AG04450 (cell line): ENCODE measurements at regions not wholly inside any gene's neighbourhood (a gene's known extent, or its start where the extent isn't known, plus 50 kb on each side); places are given as distances from the start of the nearest gene placed in this dataset.

Experiments
- CTCF ChIA-PET: fragments of 300-600, 350-600 bp; formaldehyde crosslinking; extraction: SDS; loops from one replicate; lab custom pipeline; 2022; ENCODE audit warnings: antibody characterized with exemption, inconsistent platforms; lab: Charles Lee
- POLR2A ChIA-PET: fragments of 350-600 bp; formaldehyde crosslinking; extraction: SDS; loops from one replicate; lab custom pipeline; 2021; ENCODE audit warnings: antibody characterized with exemption, inconsistent platforms; lab: Yijun Ruan, JAX
- DNase-seq: peaks from one replicate; pipeline ENCODE4 v3.0.0-alpha.2; 2011; ENCODE audit warnings: low read depth, low spot score
- H3K27ac ChIP-seq: one replicate; pipeline ENCODE4 v1.5.1; 2012; ENCODE audit warnings: low read depth, low read length, control low read depth
- H3K27me3 ChIP-seq: one replicate; pipeline ENCODE4 v1.6.0; 2012; ENCODE audit warnings: low read length; ENCODE audit not compliant: control insufficient read depth, insufficient read depth
- H3K4me3 ChIP-seq: 2 replicates; pipeline ENCODE4 v1.5.1; 2011; ENCODE audit warnings: mild to moderate bottlenecking, low read depth, low read length, control low read depth
- H3K9me3 ChIP-seq: 2 replicates; pipeline ENCODE4 v1.5.1; 2012; ENCODE audit warnings: low read length; ENCODE audit not compliant: control insufficient read depth, insufficient read depth
- CTCF ChIP-seq: IDR thresholded peaks from 2 replicates; pipeline ENCODE4 v1.5.1; 2011; ENCODE audit warnings: low read depth, low read length, control low read depth, inconsistent platforms

DNA sequence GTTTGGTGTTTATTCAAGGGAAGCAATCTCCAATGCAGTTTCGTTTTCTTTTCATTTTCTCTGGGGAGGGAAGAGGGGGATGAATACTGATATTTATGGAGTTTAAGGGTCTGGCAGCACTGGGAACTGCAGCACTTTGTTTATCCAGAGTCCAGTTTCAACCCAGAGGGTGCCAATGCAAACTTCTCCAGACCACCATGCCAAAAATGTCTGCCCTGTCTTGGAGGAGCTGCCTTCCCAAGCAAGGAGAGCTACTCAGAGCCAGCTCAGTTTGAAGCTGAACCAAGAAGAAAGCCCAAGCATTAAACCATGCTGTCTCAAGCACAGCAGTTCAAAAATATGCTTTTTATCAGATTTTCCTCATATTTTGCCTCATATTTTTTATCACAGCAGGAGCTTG is 589.7 kb downstream of the LMO4 start:
- no peak for TF ChIP-seq CTCF
- H3K4me3 ChIP-seq = no peak overlapping the region
- no peaks in the 10 kb centered on the region for H3K9me3 ChIP-seq
- DNase-seq = no peak
- CTCF ChIA-PET = interaction anchor here (1.2 to 1.4 kb wide), 4 partner anchors 8 to 626 kb away, joined by 3 to 5 read pairs (median 3); no protein-coding TSS in a partner anchor
- no peak overlapping the region for H3K27ac ChIP-seq
- H3K27me3 ChIP-seq = no peaks in the 10 kb centered on the region
- POLR2A ChIA-PET = no interaction called here

DNA sequence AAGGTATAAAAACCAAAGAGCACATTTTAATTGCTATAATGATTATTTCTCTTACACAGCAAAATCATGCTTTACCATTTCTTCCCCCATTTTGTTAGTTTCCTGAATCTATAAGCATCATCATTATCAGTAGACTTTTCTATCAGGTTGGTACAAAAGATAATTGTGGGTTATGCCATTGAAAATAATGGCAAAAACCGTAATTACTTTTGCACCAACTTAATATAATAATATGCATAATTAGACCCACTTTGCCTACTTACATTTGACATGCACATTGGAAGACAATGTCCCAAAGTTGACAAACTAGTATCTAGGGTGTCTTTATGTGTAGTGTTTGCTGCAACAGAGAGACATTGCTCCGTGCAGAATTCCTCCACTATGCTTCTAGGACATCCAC is 594.2 kb downstream of the LMO4 start:
- no peaks in the 10 kb centered on the region for H3K27me3 ChIP-seq
- DNase-seq = no peak
- no peak overlapping the region for H3K4me3 ChIP-seq
- no peak for TF ChIP-seq CTCF
- ChIA-PET POLR2A (no interaction called here), CTCF (no interaction called here)
- no peak overlapping the region for H3K27ac ChIP-seq
- H3K9me3 ChIP-seq = no peaks in the 10 kb centered on the region

DNA sequence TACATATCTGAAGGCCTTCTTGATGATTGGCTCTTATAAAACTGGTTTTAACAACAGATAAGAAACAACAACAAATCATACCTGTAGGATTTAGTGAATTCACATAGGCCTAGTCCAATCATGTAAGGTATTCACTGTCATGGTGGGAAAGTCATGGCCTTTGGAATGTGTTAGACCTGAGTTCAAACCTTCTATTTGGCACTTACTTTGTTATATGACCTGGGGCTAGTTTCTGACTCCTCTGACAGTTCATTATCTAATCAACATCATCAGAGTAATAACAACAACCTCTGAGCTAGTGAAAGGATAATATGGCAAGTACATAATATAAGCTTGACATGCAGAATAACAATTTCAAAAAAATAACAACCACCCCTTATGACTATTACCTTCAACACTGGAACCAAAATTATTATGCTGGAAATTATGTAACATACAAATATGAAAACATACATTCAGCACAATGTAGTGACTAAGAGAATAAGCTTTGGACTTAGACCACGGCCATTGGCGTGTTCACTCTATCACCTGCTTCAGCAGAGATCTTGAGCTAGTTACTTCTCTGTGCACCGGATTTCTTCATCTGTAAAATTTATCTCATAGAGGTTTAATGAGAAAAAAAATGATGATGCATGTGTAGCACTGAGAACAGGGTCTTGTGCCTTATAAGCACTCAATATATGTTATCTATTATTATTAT is 597.6 kb downstream of the LMO4 start:
- Histone ChIP-seq H3K27me3 (no peaks in the 10 kb centered on the region), H3K4me3 (no peak overlapping the region), H3K27ac (no peak overlapping the region), H3K9me3 (no peaks in the 10 kb centered on the region)
- ChIA-PET POLR2A (no interaction called here), CTCF (interaction anchor here (1.0 to 2.4 kb wide), 2 partner anchors 8 to 27 kb away, joined by 3 to 10 read pairs; no protein-coding TSS in a partner anchor)
- no peak for DNase-seq
- no peak for TF ChIP-seq CTCF

DNA sequence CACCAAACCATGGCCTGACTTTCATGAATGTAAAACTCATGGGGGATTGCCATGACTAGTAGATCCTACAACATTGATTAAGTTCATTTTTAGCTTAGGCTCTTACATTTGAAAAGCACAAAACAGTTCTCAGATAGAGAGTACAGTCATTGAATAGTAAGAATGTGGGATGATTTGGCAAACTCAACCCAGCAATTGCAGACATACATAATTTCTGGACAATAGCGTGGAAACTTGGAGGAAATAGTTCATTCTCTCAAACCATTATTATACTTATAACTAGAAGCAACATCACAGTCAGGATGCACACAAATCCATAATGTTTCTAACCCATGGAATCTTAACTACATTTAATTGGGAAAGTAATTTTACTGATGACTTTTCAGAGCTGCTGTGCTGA is 598.2 kb downstream of the LMO4 start:
- no peaks in the 10 kb centered on the region for H3K9me3 ChIP-seq
- DNase-seq = no peak
- H3K27ac ChIP-seq = no peak overlapping the region
- H3K27me3 ChIP-seq = no peaks in the 10 kb centered on the region
- no peak for TF ChIP-seq CTCF
- CTCF ChIA-PET = interaction anchor here (1.0 to 2.4 kb wide), 3 partner anchors 9 to 634 kb away, joined by 3 to 10 read pairs (median 6); no protein-coding TSS in a partner anchor
- POLR2A ChIA-PET = no interaction called here
- no peak overlapping the region for H3K4me3 ChIP-seq
